ENCODE measurements at regions not wholly inside any gene's neighbourhood (a gene's known extent, or its start where the extent isn't known, plus 50 kb on each side); places are given as distances from the start of the nearest gene placed in this dataset.

DNA sequence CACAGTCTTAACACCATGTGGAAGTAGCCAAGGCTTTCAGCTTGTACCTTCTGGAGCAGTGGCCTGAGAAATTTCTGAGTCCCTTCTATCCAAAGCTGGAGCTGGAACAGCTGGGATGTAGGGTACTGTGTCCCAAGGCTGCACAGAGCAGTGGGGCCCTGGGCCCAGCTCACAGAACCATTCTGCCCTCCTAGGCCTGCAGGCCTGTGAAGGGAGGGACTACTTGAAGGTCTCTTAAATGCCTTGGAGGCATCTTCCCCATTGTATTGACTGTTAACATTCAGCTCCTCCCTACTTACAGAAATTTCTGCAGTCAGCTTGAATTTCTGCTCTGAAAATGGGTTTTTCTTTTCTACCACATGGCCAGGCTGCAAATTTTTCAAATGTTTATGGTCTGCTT lies 156.5 kb upstream of the MANEA start (continued):
- no peak for TF ChIP-seq CEBPB (IDR thresholded peaks at IDR 0.05; ENCODE audit: low read depth)
- no peak for TF ChIP-seq ELF1 (IDR thresholded peaks at IDR 0.05; ENCODE audit: borderline replicate concordance, low read depth)
- TF ChIP-seq, protein P1, sequence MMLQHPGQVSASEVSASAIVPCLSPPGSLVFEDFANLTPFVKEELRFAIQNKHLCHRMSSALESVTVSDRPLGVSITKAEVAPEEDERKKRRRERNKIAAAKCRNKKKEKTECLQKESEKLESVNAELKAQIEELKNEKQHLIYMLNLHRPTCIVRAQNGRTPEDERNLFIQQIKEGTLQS (IDR thresholded peaks at IDR 0.05), result no peak
- no peak for TF ChIP-seq SIN3A (IDR thresholded peaks at IDR 0.05; ENCODE audit: low read depth)

DNA sequence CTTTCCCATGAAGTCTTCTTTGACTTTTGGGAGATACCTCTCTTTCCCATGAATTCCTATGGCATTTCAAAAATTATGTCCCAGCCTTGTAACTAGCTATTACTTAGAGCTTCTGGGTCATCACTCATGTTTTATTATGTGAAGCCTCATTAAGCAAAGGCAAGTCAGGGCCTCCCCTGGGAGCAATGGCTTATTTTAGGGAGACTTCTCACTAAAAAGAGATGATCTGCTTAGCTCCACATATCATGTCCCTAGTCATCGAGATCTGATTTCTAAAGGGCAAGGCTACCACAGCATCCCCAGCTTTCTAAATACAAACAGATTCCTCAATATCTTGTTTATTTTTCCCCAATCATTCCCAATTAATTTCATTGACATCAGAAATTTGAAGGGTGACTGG lies 154.0 kb upstream of the MANEA start:
- Histone ChIP-seq H4K20me1 (ENCODE audit: insufficient read depth) (no peaks in the 10 kb centered on the region), H3K4me3 (replicated peaks in 1 of 2; ENCODE audit: low read depth in 1 of 2, low read length in 2 of 2) (no peak overlapping the region), H3K27ac (ENCODE audit: low read depth, low read length) (no peak overlapping the region), H3K9me3 (ENCODE audit: control insufficient read depth in 1 of 2, insufficient read depth in 1 of 2, low read depth in 1 of 2, low read length in 2 of 2) (peaks cover 0 to 2% of the 10 kb centered on the region in 2 experiments; a peak in 2 of 4 replicates), H3K79me2 (ENCODE audit: insufficient read depth, low read length) (no peaks in the 10 kb centered on the region), H3K4me1 (ENCODE audit: control insufficient read depth in 1 of 2, insufficient read depth in 2 of 2, low read length in 2 of 2) (no peaks in the 10 kb centered on the region), H3K4me2 (ENCODE audit: low read length) (no peak overlapping the region), H3K36me3 (ENCODE audit: control insufficient read depth in 1 of 2, insufficient read depth in 2 of 2, low read length in 2 of 2) (no peaks in the 10 kb centered on the region), H3K27me3 (ENCODE audit: insufficient read depth, low read length) (no peaks in the 10 kb centered on the region), H3K9me2 (ENCODE audit: insufficient read depth) (no peaks in the 10 kb centered on the region), H2AFZ (ENCODE audit: low read depth, low read length, poor library complexity, severe bottlenecking) (no peak overlapping the region), H3K9ac (ENCODE audit: low read length) (no peak overlapping the region)
- DNase-seq (ENCODE audit: low read depth, low spot score) (no peak), ATAC-seq (no peak)
- CTCF ChIA-PET, result no interaction called here
- no TSS peak for BruUV-seq (replicated peaks)
- no peak for TF ChIP-seq ELF1 (IDR thresholded peaks at IDR 0.05; ENCODE audit: borderline replicate concordance, low read depth)
- no peak for TF ChIP-seq POLR2AphosphoS5 (IDR thresholded peaks at IDR 0.05; ENCODE audit: low read depth, low read length)
- no peak for TF ChIP-seq SRF (IDR thresholded peaks at IDR 0.05; ENCODE audit: low read depth)
- TF ChIP-seq EGR1 (IDR thresholded peaks at IDR 0.05; ENCODE audit: low read depth), result no peak
- POLR2A ChIA-PET, result no interaction called here
- intact Hi-C loops (cut with micrococcal nuclease), result no loop called here
- RAD21 ChIA-PET (ENCODE audit: low non-redundant PET in 1 of 2, low total read pairs in 2 of 2, uncharacterized antibody in 2 of 2, unreplicated experiment in 2 of 2), result no interaction called here

DNA sequence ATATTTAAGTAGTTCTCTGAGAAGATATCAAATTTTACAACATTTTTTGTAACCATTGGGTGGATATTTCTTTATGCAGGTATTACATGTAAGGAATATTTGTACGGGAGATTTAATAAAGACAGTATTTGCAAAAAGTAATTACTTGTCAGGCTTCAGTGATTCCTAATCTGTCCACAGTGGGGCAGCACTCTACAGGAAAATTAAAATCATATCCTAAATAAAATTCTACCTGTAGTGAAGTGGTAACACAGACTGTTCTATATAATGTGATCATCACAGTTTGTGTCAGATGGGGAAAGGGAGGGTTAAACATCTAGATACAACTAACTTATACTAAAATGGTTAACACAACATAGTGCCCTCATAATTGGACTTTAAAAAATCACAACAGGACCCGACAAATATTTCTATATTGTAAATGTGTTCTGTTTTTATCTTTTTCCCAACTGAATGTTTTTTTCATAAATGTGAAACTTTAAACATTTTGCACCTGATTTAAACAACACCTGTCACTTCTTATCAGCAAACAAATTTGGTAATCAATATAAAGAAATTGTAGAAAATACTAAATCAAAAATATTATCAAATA lies 145.6 kb upstream of the MANEA start:
- Histone ChIP-seq H2AFZ (ENCODE audit: low read depth, low read length, poor library complexity, severe bottlenecking) (peak overlapping the region; percentile 39), H3K27ac (ENCODE audit: low read depth, low read length) (no peak overlapping the region), H3K36me3 (ENCODE audit: control insufficient read depth in 1 of 2, insufficient read depth in 2 of 2, low read length in 2 of 2) (no peaks in the 10 kb centered on the region), H3K4me2 (ENCODE audit: low read length) (no peak overlapping the region), H3K9ac (ENCODE audit: low read length) (no peak overlapping the region), H3K79me2 (ENCODE audit: insufficient read depth, low read length) (no peaks in the 10 kb centered on the region), H3K4me1 (ENCODE audit: control insufficient read depth in 1 of 2, insufficient read depth in 2 of 2, low read length in 2 of 2) (no peaks in the 10 kb centered on the region), H3K27me3 (ENCODE audit: insufficient read depth, low read length) (no peaks in the 10 kb centered on the region), H4K20me1 (ENCODE audit: insufficient read depth) (no peaks in the 10 kb centered on the region), H3K4me3 (replicated peaks in 1 of 2; ENCODE audit: low read depth in 1 of 2, low read length in 2 of 2) (no peak overlapping the region), H3K9me2 (ENCODE audit: insufficient read depth) (no peaks in the 10 kb centered on the region), H3K9me3 (ENCODE audit: control insufficient read depth in 1 of 2, insufficient read depth in 1 of 2, low read depth in 1 of 2, low read length in 2 of 2) (no peaks in the 10 kb centered on the region)
- ChIA-PET POLR2A (no interaction called here), CTCF (no interaction called here), RAD21 (ENCODE audit: low non-redundant PET in 1 of 2, low total read pairs in 2 of 2, uncharacterized antibody in 2 of 2, unreplicated experiment in 2 of 2) (no interaction called here)
- no TSS peak for BruUV-seq (replicated peaks)
- intact Hi-C loops (cut with micrococcal nuclease), result loop anchor here (2.0 to 5.0 kb wide), 4 partner anchors 435 to 1627 kb away; no protein-coding TSS in a partner anchor
- ATAC-seq, result peak; percentile 46
- peak; percentile 23 for DNase-seq (ENCODE audit: low read depth, low spot score)
- TF ChIP-seq RAD21 (IDR thresholded peaks at IDR 0.05; ENCODE audit: low read depth) (peak; percentile 69), POLR2AphosphoS5 (IDR thresholded peaks at IDR 0.05; ENCODE audit: low read depth, low read length) (no peak)
- TF ChIP-seq, protein P2, sequence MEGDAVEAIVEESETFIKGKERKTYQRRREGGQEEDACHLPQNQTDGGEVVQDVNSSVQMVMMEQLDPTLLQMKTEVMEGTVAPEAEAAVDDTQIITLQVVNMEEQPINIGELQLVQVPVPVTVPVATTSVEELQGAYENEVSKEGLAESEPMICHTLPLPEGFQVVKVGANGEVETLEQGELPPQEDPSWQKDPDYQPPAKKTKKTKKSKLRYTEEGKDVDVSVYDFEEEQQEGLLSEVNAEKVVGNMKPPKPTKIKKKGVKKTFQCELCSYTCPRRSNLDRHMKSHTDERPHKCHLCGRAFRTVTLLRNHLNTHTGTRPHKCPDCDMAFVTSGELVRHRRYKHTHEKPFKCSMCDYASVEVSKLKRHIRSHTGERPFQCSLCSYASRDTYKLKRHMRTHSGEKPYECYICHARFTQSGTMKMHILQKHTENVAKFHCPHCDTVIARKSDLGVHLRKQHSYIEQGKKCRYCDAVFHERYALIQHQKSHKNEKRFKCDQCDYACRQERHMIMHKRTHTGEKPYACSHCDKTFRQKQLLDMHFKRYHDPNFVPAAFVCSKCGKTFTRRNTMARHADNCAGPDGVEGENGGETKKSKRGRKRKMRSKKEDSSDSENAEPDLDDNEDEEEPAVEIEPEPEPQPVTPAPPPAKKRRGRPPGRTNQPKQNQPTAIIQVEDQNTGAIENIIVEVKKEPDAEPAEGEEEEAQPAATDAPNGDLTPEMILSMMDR (IDR thresholded peaks at IDR 0.05 in 2 of 3, conservative IDR thresholded peaks at IDR 0.05 in 1 of 3; ENCODE audit: borderline replicate concordance in 1 of 3, insufficient read depth in 1 of 3, low read depth in 2 of 3, low read length in 2 of 3), result peak; percentile 34 to 79 (median 59); a peak in 5 of 6 replicates
